Astrocyte (in vitro differentiated cells and primary cell): ENCODE measurements at regions not wholly inside any gene's neighbourhood (a gene's known extent, or its start where the extent isn't known, plus 50 kb on each side); places are given as distances from the start of the nearest gene placed in this dataset.

Experiments used
- EZH2 ChIP-seq: IDR thresholded peaks from 2 replicates; pipeline ENCODE4 v1.6.1; 2012; ENCODE audit warnings: mild to moderate bottlenecking, low read length, inconsistent platforms; ENCODE audit not compliant: insufficient read depth
- TF ChIP-seq, protein P1 (sequence below): IDR thresholded peaks from 2 replicates; pipeline ENCODE4 v1.5.1; 2011; ENCODE audit warnings: low read depth, mild to moderate bottlenecking, inconsistent platforms, low read length, moderate library complexity; ENCODE audit not compliant: insufficient read depth

DNA sequence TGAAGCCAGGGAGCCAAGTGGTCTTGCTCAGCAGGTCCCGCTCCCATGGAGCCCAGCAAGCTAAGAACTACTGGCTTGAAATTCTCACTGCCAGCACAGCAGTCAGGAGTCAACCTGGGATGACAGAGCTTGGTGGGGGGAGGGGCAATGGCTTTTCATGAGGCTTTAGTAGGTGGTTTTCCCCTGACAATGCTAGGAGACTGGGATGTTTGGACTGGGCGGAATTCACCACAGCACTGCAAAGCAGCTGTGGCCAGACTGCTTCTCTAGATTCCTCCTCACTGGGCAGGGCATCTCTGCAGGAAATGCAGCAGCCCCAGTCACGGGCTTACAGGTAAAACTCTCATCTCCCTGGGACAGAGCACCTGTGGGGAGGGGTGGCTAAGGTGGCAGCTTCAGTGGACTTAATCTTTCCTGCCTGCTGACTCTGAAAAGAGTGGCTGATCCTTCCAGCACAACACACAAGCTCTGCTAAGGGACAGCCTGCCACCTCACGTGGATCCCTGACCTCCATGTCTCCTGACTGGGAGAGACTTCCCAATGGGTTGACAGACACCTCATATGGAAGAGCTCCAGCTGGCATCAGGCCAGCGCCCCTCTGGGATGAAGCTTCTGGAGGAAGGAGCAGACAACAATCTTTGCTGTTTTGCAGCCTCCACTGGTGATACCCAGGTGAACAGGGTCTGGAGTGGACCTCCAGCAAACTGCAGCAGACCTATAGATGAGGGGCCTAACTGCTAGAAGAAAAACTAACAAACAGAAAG lies 349.7 kb upstream of the ST6GAL2 start:
- no peak for TF ChIP-seq EZH2
- TF ChIP-seq, protein P1, sequence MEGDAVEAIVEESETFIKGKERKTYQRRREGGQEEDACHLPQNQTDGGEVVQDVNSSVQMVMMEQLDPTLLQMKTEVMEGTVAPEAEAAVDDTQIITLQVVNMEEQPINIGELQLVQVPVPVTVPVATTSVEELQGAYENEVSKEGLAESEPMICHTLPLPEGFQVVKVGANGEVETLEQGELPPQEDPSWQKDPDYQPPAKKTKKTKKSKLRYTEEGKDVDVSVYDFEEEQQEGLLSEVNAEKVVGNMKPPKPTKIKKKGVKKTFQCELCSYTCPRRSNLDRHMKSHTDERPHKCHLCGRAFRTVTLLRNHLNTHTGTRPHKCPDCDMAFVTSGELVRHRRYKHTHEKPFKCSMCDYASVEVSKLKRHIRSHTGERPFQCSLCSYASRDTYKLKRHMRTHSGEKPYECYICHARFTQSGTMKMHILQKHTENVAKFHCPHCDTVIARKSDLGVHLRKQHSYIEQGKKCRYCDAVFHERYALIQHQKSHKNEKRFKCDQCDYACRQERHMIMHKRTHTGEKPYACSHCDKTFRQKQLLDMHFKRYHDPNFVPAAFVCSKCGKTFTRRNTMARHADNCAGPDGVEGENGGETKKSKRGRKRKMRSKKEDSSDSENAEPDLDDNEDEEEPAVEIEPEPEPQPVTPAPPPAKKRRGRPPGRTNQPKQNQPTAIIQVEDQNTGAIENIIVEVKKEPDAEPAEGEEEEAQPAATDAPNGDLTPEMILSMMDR, result no peak
